HEK293T (cell line): ENCODE measurements at regions not wholly inside any gene's neighbourhood (a gene's known extent, or its start where the extent isn't known, plus 50 kb on each side); places are given as distances from the start of the nearest gene placed in this dataset.

Experiments used
- CTCF ChIA-PET: fragments of 350-600 bp; formaldehyde crosslinking; extraction: SDS; loops from one replicate; lab custom pipeline; 2021; ENCODE audit warnings: antibody characterized with exemption, inconsistent platforms; lab: Yijun Ruan, JAX
- POLR2A ChIA-PET: fragments of 350-600 bp; formaldehyde crosslinking; extraction: SDS; loops from one replicate; lab custom pipeline; 2020; ENCODE audit warnings: antibody characterized with exemption, inconsistent platforms; lab: Yijun Ruan, JAX
- DNase-seq: peaks from one replicate; pipeline ENCODE4 v3.0.0; 2012; ENCODE audit warnings: mixed read lengths; ENCODE audit errors: extremely low spot score
- ARNT ChIP-seq: fragments of 450-650 bp; IDR thresholded peaks from 2 replicates; pipeline ENCODE4 v1.6.1; 2017; ENCODE audit warnings: mild to moderate bottlenecking
- BHLHE40 ChIP-seq: fragments of 450-650 bp; IDR thresholded peaks from 2 replicates; pipeline ENCODE4 v1.6.1; 2016; ENCODE audit warnings: mild to moderate bottlenecking, moderate library complexity, borderline replicate concordance
- CTBP1 ChIP-seq: fragments of 450-650 bp; IDR thresholded peaks from 2 replicates; pipeline ENCODE4 v1.6.1; 2016; ENCODE audit warnings: borderline replicate concordance
- ELF4 ChIP-seq: fragments of 450-650 bp; IDR thresholded peaks from 2 replicates; pipeline ENCODE4 v1.6.1; 2017; ENCODE audit warnings: antibody characterized with exemption
- FOXA1 ChIP-seq: fragments of 450-650 bp; IDR thresholded peaks from 2 replicates; pipeline ENCODE4 v1.6.1; 2016; ENCODE audit warnings: mild to moderate bottlenecking
- FOXK2 ChIP-seq: fragments of 450-650 bp; IDR thresholded peaks from 2 replicates; pipeline ENCODE4 v1.6.1; 2016; ENCODE audit warnings: mild to moderate bottlenecking
- FOXM1 ChIP-seq: fragments of 450-650 bp; IDR thresholded peaks from 2 replicates; pipeline ENCODE4 v1.6.1; 2017; ENCODE audit warnings: mild to moderate bottlenecking, borderline replicate concordance
- HDGF ChIP-seq: fragments of 450-650 bp; IDR thresholded peaks from 2 replicates; pipeline ENCODE4 v1.6.1; 2017; ENCODE audit warnings: antibody characterized with exemption, borderline replicate concordance
- L3MBTL2 ChIP-seq: fragments of 450-650 bp; conservative IDR thresholded peaks from 2 replicates; pipeline ENCODE4 v1.6.1; 2016; ENCODE audit warnings: mild to moderate bottlenecking
- LEF1 ChIP-seq: fragments of 450-650 bp; IDR thresholded peaks from 2 replicates; pipeline ENCODE4 v1.6.1; 2017; ENCODE audit warnings: mild to moderate bottlenecking, borderline replicate concordance
- NFRKB ChIP-seq: fragments of 450-650 bp; IDR thresholded peaks from 2 replicates; pipeline ENCODE4 v1.6.1; 2016; ENCODE audit warnings: mild to moderate bottlenecking, moderate library complexity
- SP1 ChIP-seq: fragments of 450-650 bp; IDR thresholded peaks from 2 replicates; pipeline ENCODE4 v1.6.1; 2017
- SUZ12 ChIP-seq: fragments of 450-650 bp; IDR thresholded peaks from 2 replicates; pipeline ENCODE4 v1.6.1; 2016; ENCODE audit warnings: mild to moderate bottlenecking
- TARDBP ChIP-seq: fragments of 450-650 bp; IDR thresholded peaks from 2 replicates; pipeline ENCODE4 v1.6.1; 2016
- ZNF384 ChIP-seq: fragments of 450-650 bp; IDR thresholded peaks from 2 replicates; pipeline ENCODE4 v1.6.1; 2016
- TF ChIP-seq, protein P1 (sequence below): fragments of 450-650 bp; IDR thresholded peaks from 2 replicates; pipeline ENCODE4 v1.6.1; 2016

- TF ChIP-seq FOXA1 (no peak), CTBP1 (no peak), ARNT (no peak), SP1 (no peak), HDGF (no peak), BHLHE40 (no peak), FOXK2 (no peak), ELF4 (no peak), LEF1 (no peak), ZNF384 (no peak), L3MBTL2 (no peak), SUZ12 (no peak)
- TF ChIP-seq, protein P1, sequence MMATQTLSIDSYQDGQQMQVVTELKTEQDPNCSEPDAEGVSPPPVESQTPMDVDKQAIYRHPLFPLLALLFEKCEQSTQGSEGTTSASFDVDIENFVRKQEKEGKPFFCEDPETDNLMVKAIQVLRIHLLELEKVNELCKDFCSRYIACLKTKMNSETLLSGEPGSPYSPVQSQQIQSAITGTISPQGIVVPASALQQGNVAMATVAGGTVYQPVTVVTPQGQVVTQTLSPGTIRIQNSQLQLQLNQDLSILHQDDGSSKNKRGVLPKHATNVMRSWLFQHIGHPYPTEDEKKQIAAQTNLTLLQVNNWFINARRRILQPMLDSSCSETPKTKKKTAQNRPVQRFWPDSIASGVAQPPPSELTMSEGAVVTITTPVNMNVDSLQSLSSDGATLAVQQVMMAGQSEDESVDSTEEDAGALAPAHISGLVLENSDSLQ = no peak
- POLR2A ChIA-PET = no interaction called here
- DNase-seq = no peak
- CTCF ChIA-PET = no interaction called here
These were observed 214.0 kb downstream of the RNF144A start for GRCh38 chr2:7131261-7131660.

- ChIA-PET CTCF (interaction anchor here (1.0 kb wide), 1 partner anchor 36 kb away, joined by 3 read pairs; no protein-coding TSS in a partner anchor), POLR2A (no interaction called here)
- TF ChIP-seq HDGF = no peak
- TF ChIP-seq FOXM1 = no peak
- no peak for TF ChIP-seq SP1
- TF ChIP-seq SUZ12 = no peak
- no peak for TF ChIP-seq TARDBP
- TF ChIP-seq ARNT = no peak
- TF ChIP-seq LEF1 = no peak
- TF ChIP-seq ZNF384 = no peak
- no peak for TF ChIP-seq BHLHE40
- no peak for TF ChIP-seq L3MBTL2
- TF ChIP-seq, protein P1 = no peak
- no peak for TF ChIP-seq ELF4
- no peak for DNase-seq
These were observed 215.5 kb downstream of the RNF144A start for GRCh38 chr2:7132753-7133152.

GRCh38 chr2:7133521-7133920, 216.3 kb downstream of the RNF144A start:
- CTCF ChIA-PET = interaction anchor here (1.0 kb wide), 1 partner anchor 37 kb away, joined by 3 read pairs; no protein-coding TSS in a partner anchor
- POLR2A ChIA-PET = no interaction called here
- TF ChIP-seq FOXM1 (no peak), ARNT (no peak), LEF1 (no peak), BHLHE40 (no peak), FOXA1 (no peak)
- TF ChIP-seq, protein P1 = no peak
- DNase-seq = no peak

- TF ChIP-seq TARDBP (no peak), ARNT (no peak), ZNF384 (no peak)
- POLR2A ChIA-PET = no interaction called here
- DNase-seq = no peak
- CTCF ChIA-PET = no interaction called here
These were observed 223.1 kb downstream of the RNF144A start for GRCh38 chr2:7140306-7140705.

DNA sequence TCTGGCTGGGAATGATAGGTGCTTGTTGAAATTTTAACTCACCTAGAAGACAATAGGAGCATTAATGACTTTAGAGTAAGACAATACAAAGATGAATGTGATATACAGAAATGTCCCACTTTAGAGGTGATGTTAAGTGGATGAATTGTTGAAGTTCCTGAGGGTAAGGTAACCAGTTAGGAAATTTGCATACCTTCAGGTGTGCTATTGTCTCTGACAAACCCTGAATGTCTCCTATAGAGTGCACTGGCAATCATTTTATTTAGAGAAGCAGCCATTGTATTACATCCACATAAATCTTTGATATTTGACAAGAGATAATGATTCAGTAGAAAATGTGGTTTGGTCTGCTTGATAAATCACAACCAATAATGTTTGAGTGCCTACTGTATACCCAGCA, 228.5 kb downstream of the RNF144A start:
- ChIA-PET POLR2A (no interaction called here), CTCF (no interaction called here)
- no peak for DNase-seq
- no peak for TF ChIP-seq ARNT
- TF ChIP-seq CTBP1 = no peak
- TF ChIP-seq NFRKB = no peak
- TF ChIP-seq L3MBTL2 = no peak
- TF ChIP-seq LEF1 = no peak
- TF ChIP-seq FOXK2 = no peak
- TF ChIP-seq, protein P1 = no peak
- TF ChIP-seq ELF4 = no peak
- no peak for TF ChIP-seq TARDBP
- no peak for TF ChIP-seq BHLHE40
- TF ChIP-seq SUZ12 = no peak
- TF ChIP-seq FOXM1 = no peak
- no peak for TF ChIP-seq SP1
- TF ChIP-seq HDGF = no peak
- no peak for TF ChIP-seq FOXA1
- TF ChIP-seq ZNF384 = no peak

GRCh38 chr2:7146151-7146550, 228.9 kb downstream of the RNF144A start:
- TF ChIP-seq BHLHE40 (no peak), L3MBTL2 (no peak), ZNF384 (no peak), ARNT (no peak)
- POLR2A ChIA-PET = interaction anchor here (0.5 kb wide), 1 partner anchor 9 kb away, joined by 3 read pairs; no protein-coding TSS in a partner anchor
- CTCF ChIA-PET = no interaction called here
- no peak for DNase-seq

- ChIA-PET POLR2A (no interaction called here), CTCF (no interaction called here)
- DNase-seq = no peak
- TF ChIP-seq L3MBTL2 = no peak
- TF ChIP-seq FOXK2 = no peak
- TF ChIP-seq, protein P1 = no peak
- TF ChIP-seq SP1 = no peak
- no peak for TF ChIP-seq TARDBP
- no peak for TF ChIP-seq ZNF384
- no peak for TF ChIP-seq FOXA1
- TF ChIP-seq NFRKB = no peak
- no peak for TF ChIP-seq BHLHE40
- TF ChIP-seq SUZ12 = no peak
- TF ChIP-seq ELF4 = no peak
- TF ChIP-seq HDGF = no peak
These were observed 237.4 kb downstream of the RNF144A start for GRCh38 chr2:7154656-7155055.
